Tibial artery (tissue), 4 donors: ENCODE measurements at regions not wholly inside any gene's neighbourhood (a gene's known extent, or its start where the extent isn't known, plus 50 kb on each side); places are given as distances from the start of the nearest gene placed in this dataset.

ENCODE experiments used
- DNase-seq, 2 donors: peaks; one replicate each; pipeline ENCODE4 v3.0.0-alpha.2; 2019
- H3K27ac ChIP-seq, 2 donors: fragments of 200-600 bp; sonication (generic) in 1 of 2; 1 replicate in 1 of 2; 2 replicates in 1 of 2; pipeline ENCODE4 v1.5.1; 2018 to 2019; ENCODE audit warnings: mild to moderate bottlenecking in 1 of 2
- H3K27me3 ChIP-seq, 2 donors: fragments of 200-600 bp; sonication (generic) in 1 of 2; one replicate each; pipeline versions ENCODE4 v1.5.1 to v1.6.0; 2016 to 2019
- H3K36me3 ChIP-seq, 3 donors: fragments of 200-600 bp; sonication (generic) in 2 of 3; one replicate each; pipeline ENCODE4 v1.5.1; 2016 to 2019; ENCODE audit warnings: mild to moderate bottlenecking in 2 of 3
- H3K4me1 ChIP-seq, 4 donors: fragments of 200-600 bp; sonication (generic) in 2 of 4; 1 replicate in 3 of 4; 2 replicates in 1 of 4; pipeline ENCODE4 v1.5.1; 2016 to 2019
- H3K4me3 ChIP-seq, 2 donors: fragments of 200-600 bp; sonication (generic) in 1 of 2; 1 replicate in 1 of 2; 2 replicates in 1 of 2; pipeline ENCODE4 v1.5.1; 2018 to 2019; ENCODE audit warnings: mild to moderate bottlenecking in 2 of 2
- H3K9me3 ChIP-seq, 3 donors: fragments of 200-600 bp; sonication (generic) in 1 of 3; one replicate each; pipeline ENCODE4 v1.5.1; 2016 to 2019
- intact Hi-C: fragments of 100-400 bp; cut with DNase I; formaldehyde crosslinking; loops from one replicate; pipeline ENCODE4 v1.15.0; 2023; ENCODE audit warnings: low total_unique reads
- TF ChIP-seq, protein P1 (sequence below), 2 experiments: fragments of 200-600 bp in 1 of 2; fragments of 450-650 bp in 1 of 2; IDR thresholded peaks; one replicate each; pipeline ENCODE4 v1.5.1; 2017 to 2019; ENCODE audit warnings: antibody characterized with exemption in 2 of 2, mild to moderate bottlenecking in 1 of 2, moderate library complexity in 1 of 2

GRCh38 chr6:167665698-167666330 lies 160.9 kb upstream of the AFDN start:
- no peak for DNase-seq
- Histone ChIP-seq H3K4me1 (no peaks in the 10 kb centered on the region), H3K9me3 (no peaks in the 10 kb centered on the region), H3K27me3 (peaks cover 0 to 4% of the 10 kb centered on the region in 2 donors), H3K36me3 (no peaks in the 10 kb centered on the region), H3K27ac (no peak overlapping the region), H3K4me3 (no peak overlapping the region)
- TF ChIP-seq, protein P1, sequence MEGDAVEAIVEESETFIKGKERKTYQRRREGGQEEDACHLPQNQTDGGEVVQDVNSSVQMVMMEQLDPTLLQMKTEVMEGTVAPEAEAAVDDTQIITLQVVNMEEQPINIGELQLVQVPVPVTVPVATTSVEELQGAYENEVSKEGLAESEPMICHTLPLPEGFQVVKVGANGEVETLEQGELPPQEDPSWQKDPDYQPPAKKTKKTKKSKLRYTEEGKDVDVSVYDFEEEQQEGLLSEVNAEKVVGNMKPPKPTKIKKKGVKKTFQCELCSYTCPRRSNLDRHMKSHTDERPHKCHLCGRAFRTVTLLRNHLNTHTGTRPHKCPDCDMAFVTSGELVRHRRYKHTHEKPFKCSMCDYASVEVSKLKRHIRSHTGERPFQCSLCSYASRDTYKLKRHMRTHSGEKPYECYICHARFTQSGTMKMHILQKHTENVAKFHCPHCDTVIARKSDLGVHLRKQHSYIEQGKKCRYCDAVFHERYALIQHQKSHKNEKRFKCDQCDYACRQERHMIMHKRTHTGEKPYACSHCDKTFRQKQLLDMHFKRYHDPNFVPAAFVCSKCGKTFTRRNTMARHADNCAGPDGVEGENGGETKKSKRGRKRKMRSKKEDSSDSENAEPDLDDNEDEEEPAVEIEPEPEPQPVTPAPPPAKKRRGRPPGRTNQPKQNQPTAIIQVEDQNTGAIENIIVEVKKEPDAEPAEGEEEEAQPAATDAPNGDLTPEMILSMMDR (IDR thresholded peaks at IDR 0.05) = no peak
- intact Hi-C loops = no loop called here

GRCh38 chr6:167666571-167667203 lies 160.0 kb upstream of the AFDN start:
- Histone ChIP-seq H3K36me3 (no peaks in the 10 kb centered on the region), H3K9me3 (no peaks in the 10 kb centered on the region), H3K27ac (no peak overlapping the region), H3K27me3 (peaks cover 0 to 4% of the 10 kb centered on the region in 2 donors), H3K4me1 (no peaks in the 10 kb centered on the region), H3K4me3 (no peak overlapping the region)
- intact Hi-C loops = no loop called here
- TF ChIP-seq, protein P1 (IDR thresholded peaks at IDR 0.05) = no peak
- DNase-seq = no peak

- no peaks in the 10 kb centered on the region for H3K36me3 ChIP-seq
- TF ChIP-seq, protein P1 (IDR thresholded peaks at IDR 0.05) = no peak
- intact Hi-C loops = no loop called here
Observed at GRCh38 chr6:167667204-167668018, 159.3 kb upstream of the AFDN start.

GRCh38 chr6:167668019-167668753 lies 158.5 kb upstream of the AFDN start:
- TF ChIP-seq, protein P1 (IDR thresholded peaks at IDR 0.05) = no peak
- Histone ChIP-seq H3K4me1 (no peaks in the 10 kb centered on the region), H3K36me3 (no peaks in the 10 kb centered on the region), H3K27ac (no peak overlapping the region), H3K9me3 (no peaks in the 10 kb centered on the region), H3K4me3 (no peak overlapping the region), H3K27me3 (peaks cover 0 to under 1% of the 10 kb centered on the region in 2 donors)
- intact Hi-C loops = no loop called here
- no peak for DNase-seq

More at GRCh38 chr6:167667204-167668018, 159.3 kb upstream of the AFDN start:
- Histone ChIP-seq H3K27me3 (peaks cover 0 to 4% of the 10 kb centered on the region in 2 donors), H3K4me3 (no peak overlapping the region), H3K4me1 (no peaks in the 10 kb centered on the region), H3K27ac (no peak overlapping the region), H3K9me3 (no peaks in the 10 kb centered on the region)
- no peak for DNase-seq

GRCh38 chr6:167668754-167669552 lies 157.8 kb upstream of the AFDN start:
- intact Hi-C loops = no loop called here
- Histone ChIP-seq H3K4me1 (no peaks in the 10 kb centered on the region), H3K4me3 (no peak overlapping the region), H3K36me3 (no peaks in the 10 kb centered on the region), H3K27ac (no peak overlapping the region), H3K9me3 (no peaks in the 10 kb centered on the region), H3K27me3 (no peaks in the 10 kb centered on the region)
- DNase-seq = no peak
- TF ChIP-seq, protein P1 (IDR thresholded peaks at IDR 0.05) = no peak
